ENCODE measurements at regions not wholly inside any gene's neighbourhood (a gene's known extent, or its start where the extent isn't known, plus 50 kb on each side); places are given as distances from the start of the nearest gene placed in this dataset.
A peak's percentile ranks its signal among the peaks of the same experiment; 100 is the strongest.
"Not testable (repeated sequence)": the region's sequence is repeated elsewhere in the genome, so short reads cannot be mapped to it uniquely, and the experiment has no call there.

GRCh38 chr15:44841762-44842161, 105.4 kb downstream of the TRIM69 start:
- H3K9me3 Mint-ChIP-seq; H3K27me3 Mint-ChIP-seq; H3K4me3 ChIP-seq (ENCODE audit: low read depth, low read length); H3K4me1 ChIP-seq (ENCODE audit: control insufficient read depth, insufficient read depth, low read length, poor library complexity, severe bottlenecking); H3K36me3 Mint-ChIP-seq; H3K27me3 ChIP-seq (ENCODE audit: control insufficient read depth, insufficient read depth, low read length); DNase-seq; H3K27ac ChIP-seq (ENCODE audit: insufficient read depth, low read length, poor library complexity, severe bottlenecking); H3K27ac Mint-ChIP-seq; ATAC-seq (ENCODE audit: low read depth in 2 of 2); H3K36me3 ChIP-seq (ENCODE audit: control insufficient read depth, insufficient read depth, low read length); H3K9me3 ChIP-seq (ENCODE audit: control insufficient read depth in 2 of 2, low read length in 2 of 2); H3K4me3 Mint-ChIP-seq; H3K4me1 Mint-ChIP-seq: not testable (repeated sequence)

GRCh38 chr15:44842883-44843282, 106.6 kb downstream of the TRIM69 start:
- not testable (repeated sequence) for H3K4me1 Mint-ChIP-seq; H3K4me1 ChIP-seq (ENCODE audit: control insufficient read depth, insufficient read depth, low read length, poor library complexity, severe bottlenecking); H3K36me3 ChIP-seq (ENCODE audit: control insufficient read depth, insufficient read depth, low read length); H3K27me3 ChIP-seq (ENCODE audit: control insufficient read depth, insufficient read depth, low read length); H3K4me3 Mint-ChIP-seq; H3K36me3 Mint-ChIP-seq; H3K27ac Mint-ChIP-seq; H3K9me3 ChIP-seq (ENCODE audit: control insufficient read depth in 2 of 2, low read length in 2 of 2); ATAC-seq (ENCODE audit: low read depth in 2 of 2); H3K4me3 ChIP-seq (ENCODE audit: low read depth, low read length); H3K27ac ChIP-seq (ENCODE audit: insufficient read depth, low read length, poor library complexity, severe bottlenecking); H3K27me3 Mint-ChIP-seq; DNase-seq; H3K9me3 Mint-ChIP-seq

GRCh38 chr15:44844936-44845335, 108.6 kb downstream of the TRIM69 start:
- H3K9me3 Mint-ChIP-seq; H3K4me1 Mint-ChIP-seq; H3K9me3 ChIP-seq (ENCODE audit: control insufficient read depth in 2 of 2, low read length in 2 of 2); H3K27ac Mint-ChIP-seq; H3K36me3 ChIP-seq (ENCODE audit: control insufficient read depth, insufficient read depth, low read length); H3K36me3 Mint-ChIP-seq; DNase-seq; H3K4me3 ChIP-seq (ENCODE audit: low read depth, low read length); H3K27ac ChIP-seq (ENCODE audit: insufficient read depth, low read length, poor library complexity, severe bottlenecking); H3K4me3 Mint-ChIP-seq; H3K4me1 ChIP-seq (ENCODE audit: control insufficient read depth, insufficient read depth, low read length, poor library complexity, severe bottlenecking); ATAC-seq (ENCODE audit: low read depth in 2 of 2); H3K27me3 Mint-ChIP-seq; H3K27me3 ChIP-seq (ENCODE audit: control insufficient read depth, insufficient read depth, low read length): not testable (repeated sequence)

GRCh38 chr15:44846156-44846555, 109.8 kb downstream of the TRIM69 start:
- not testable (repeated sequence) for H3K4me1 ChIP-seq (ENCODE audit: control insufficient read depth, insufficient read depth, low read length, poor library complexity, severe bottlenecking); H3K36me3 Mint-ChIP-seq; ATAC-seq (ENCODE audit: low read depth in 2 of 2); H3K27ac Mint-ChIP-seq; H3K4me1 Mint-ChIP-seq; H3K27ac ChIP-seq (ENCODE audit: insufficient read depth, low read length, poor library complexity, severe bottlenecking); H3K9me3 Mint-ChIP-seq; H3K4me3 Mint-ChIP-seq; DNase-seq; H3K4me3 ChIP-seq (ENCODE audit: low read depth, low read length); H3K36me3 ChIP-seq (ENCODE audit: control insufficient read depth, insufficient read depth, low read length); H3K27me3 Mint-ChIP-seq; H3K27me3 ChIP-seq (ENCODE audit: control insufficient read depth, insufficient read depth, low read length); H3K9me3 ChIP-seq (ENCODE audit: control insufficient read depth in 2 of 2, low read length in 2 of 2)

GRCh38 chr15:44847555-44847954, 108.9 kb upstream of the TERB2 start:
- DNase-seq; H3K9me3 Mint-ChIP-seq; H3K27ac ChIP-seq (ENCODE audit: insufficient read depth, low read length, poor library complexity, severe bottlenecking); H3K4me3 Mint-ChIP-seq; H3K4me3 ChIP-seq (ENCODE audit: low read depth, low read length); H3K9me3 ChIP-seq (ENCODE audit: control insufficient read depth in 2 of 2, low read length in 2 of 2); H3K36me3 ChIP-seq (ENCODE audit: control insufficient read depth, insufficient read depth, low read length); H3K4me1 ChIP-seq (ENCODE audit: control insufficient read depth, insufficient read depth, low read length, poor library complexity, severe bottlenecking); H3K4me1 Mint-ChIP-seq; H3K27me3 ChIP-seq (ENCODE audit: control insufficient read depth, insufficient read depth, low read length); ATAC-seq (ENCODE audit: low read depth in 2 of 2); H3K27me3 Mint-ChIP-seq; H3K27ac Mint-ChIP-seq; H3K36me3 Mint-ChIP-seq: not testable (repeated sequence)

GRCh38 chr15:44848859-44849258, 107.6 kb upstream of the TERB2 start:
- H3K4me3 Mint-ChIP-seq: not testable (repeated sequence)

GRCh38 chr15:44849701-44850403, 106.6 kb upstream of the TERB2 start:
- H3K36me3 Mint-ChIP-seq; H3K4me1 Mint-ChIP-seq; DNase-seq; H3K4me1 ChIP-seq (ENCODE audit: control insufficient read depth, insufficient read depth, low read length, poor library complexity, severe bottlenecking); H3K9me3 ChIP-seq (ENCODE audit: control insufficient read depth in 2 of 2, low read length in 2 of 2); H3K27me3 Mint-ChIP-seq; ATAC-seq (ENCODE audit: low read depth in 2 of 2); H3K27ac ChIP-seq (ENCODE audit: insufficient read depth, low read length, poor library complexity, severe bottlenecking); H3K27me3 ChIP-seq (ENCODE audit: control insufficient read depth, insufficient read depth, low read length); H3K27ac Mint-ChIP-seq; H3K4me3 Mint-ChIP-seq; H3K4me3 ChIP-seq (ENCODE audit: low read depth, low read length); H3K9me3 Mint-ChIP-seq; H3K36me3 ChIP-seq (ENCODE audit: control insufficient read depth, insufficient read depth, low read length): not testable (repeated sequence)

More at GRCh38 chr15:44848859-44849258, 107.6 kb upstream of the TERB2 start:
- DNase-seq; H3K27ac Mint-ChIP-seq; H3K4me1 Mint-ChIP-seq; H3K36me3 Mint-ChIP-seq; H3K9me3 ChIP-seq (ENCODE audit: control insufficient read depth in 2 of 2, low read length in 2 of 2); ATAC-seq (ENCODE audit: low read depth in 2 of 2); H3K27me3 Mint-ChIP-seq; H3K27ac ChIP-seq (ENCODE audit: insufficient read depth, low read length, poor library complexity, severe bottlenecking); H3K4me3 ChIP-seq (ENCODE audit: low read depth, low read length); H3K4me1 ChIP-seq (ENCODE audit: control insufficient read depth, insufficient read depth, low read length, poor library complexity, severe bottlenecking); H3K27me3 ChIP-seq (ENCODE audit: control insufficient read depth, insufficient read depth, low read length); H3K9me3 Mint-ChIP-seq; H3K36me3 ChIP-seq (ENCODE audit: control insufficient read depth, insufficient read depth, low read length): not testable (repeated sequence)

GRCh38 chr15:44853304-44853950, 103.1 kb upstream of the TERB2 start:
- not testable (repeated sequence) for H3K36me3 Mint-ChIP-seq; H3K27me3 Mint-ChIP-seq; H3K9me3 Mint-ChIP-seq; H3K27ac ChIP-seq (ENCODE audit: insufficient read depth, low read length, poor library complexity, severe bottlenecking); H3K9me3 ChIP-seq (ENCODE audit: control insufficient read depth in 2 of 2, low read length in 2 of 2); H3K36me3 ChIP-seq (ENCODE audit: control insufficient read depth, insufficient read depth, low read length); H3K27me3 ChIP-seq (ENCODE audit: control insufficient read depth, insufficient read depth, low read length); H3K4me1 Mint-ChIP-seq; H3K4me1 ChIP-seq (ENCODE audit: control insufficient read depth, insufficient read depth, low read length, poor library complexity, severe bottlenecking)
- Mint-ChIP-seq H3K4me3 (peak overlapping the region in 2 of 4 donors; percentile 16 to 41), H3K27ac (peak overlapping the region in 1 of 3 donors; percentile 22)
- ATAC-seq (ENCODE audit: low read depth in 2 of 2) (peak; percentile 81 to 84), DNase-seq (peak; percentile 52 to 68 (median 66))
- peak overlapping the region; percentile 32 for H3K4me3 ChIP-seq (ENCODE audit: low read depth, low read length)

Measured in CD4-positive, CD25-positive, alpha-beta regulatory T cell (primary cell).